NCI-H82 treated with DMSO at 0.1 percent for 48 hours (cell line): ENCODE measurements at regions not wholly inside any gene's neighbourhood (a gene's known extent, or its start where the extent isn't known, plus 50 kb on each side); places are given as distances from the start of the nearest gene placed in this dataset.
"Not testable (repeated sequence)": the region's sequence is repeated elsewhere in the genome, so short reads cannot be mapped to it uniquely, and the experiment has no call there.

Experiments
- DNase-seq: peaks from one replicate; lab custom pipeline; 2025; ENCODE audit not compliant: unreplicated experiment; lab: John Stamatoyannopoulos, UW

DNA sequence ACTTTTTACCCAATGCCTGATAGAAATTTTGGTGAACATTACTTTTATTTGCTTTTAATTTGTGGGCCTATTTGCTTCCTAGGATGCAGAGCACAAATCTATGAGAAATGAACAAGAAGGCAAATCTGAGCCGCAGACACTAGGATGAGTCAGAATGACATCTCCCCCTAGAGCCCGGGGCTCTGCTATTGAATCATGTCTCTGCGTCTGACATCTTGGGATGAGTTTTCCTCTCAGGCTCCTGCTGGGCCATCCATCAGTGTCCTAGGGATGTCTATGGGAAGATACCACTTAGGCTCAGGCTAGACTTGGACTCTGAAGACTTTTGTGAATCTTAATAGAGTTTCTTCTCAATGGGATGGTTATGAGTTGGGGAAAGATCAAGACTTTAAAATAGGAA is 157.3 kb upstream of the MTPN start:
- no peak for DNase-seq

GRCh38 chr7:136133551-136133950 is 156.4 kb upstream of the MTPN start:
- no peak for DNase-seq

GRCh38 chr7:136131304-136131630 is 154.1 kb upstream of the MTPN start:
- DNase-seq, result no peak

- DNase-seq, result no peak
Observed at GRCh38 chr7:136130511-136131303, 153.5 kb upstream of the MTPN start.

DNA sequence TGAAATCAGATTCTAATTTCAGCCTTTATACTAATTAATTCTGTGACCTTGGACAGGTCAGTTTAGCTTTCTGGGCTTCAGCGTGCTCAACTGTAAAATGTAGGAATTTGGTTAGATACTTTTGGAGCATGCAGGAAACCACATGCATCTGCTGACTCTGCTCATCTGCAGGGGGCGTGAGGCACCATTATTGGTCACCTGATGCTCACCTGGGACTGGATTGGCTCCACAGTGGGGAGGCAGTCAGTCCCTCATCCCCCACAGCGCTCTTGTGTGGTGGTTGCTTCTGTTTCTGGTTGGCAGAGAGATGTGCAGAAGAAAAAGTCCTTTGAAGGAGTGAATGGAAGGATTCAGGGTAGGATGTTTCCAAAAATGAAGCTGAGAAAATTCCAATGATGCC is 150.9 kb upstream of the MTPN start:
- DNase-seq, result no peak

- DNase-seq, result no peak
Observed at GRCh38 chr7:136123352-136123751, 146.2 kb upstream of the MTPN start.

GRCh38 chr7:136122026-136122425 is 144.9 kb upstream of the MTPN start:
- no peak for DNase-seq

GRCh38 chr7:136117539-136117938 is 140.4 kb upstream of the MTPN start:
- no peak for DNase-seq

DNA sequence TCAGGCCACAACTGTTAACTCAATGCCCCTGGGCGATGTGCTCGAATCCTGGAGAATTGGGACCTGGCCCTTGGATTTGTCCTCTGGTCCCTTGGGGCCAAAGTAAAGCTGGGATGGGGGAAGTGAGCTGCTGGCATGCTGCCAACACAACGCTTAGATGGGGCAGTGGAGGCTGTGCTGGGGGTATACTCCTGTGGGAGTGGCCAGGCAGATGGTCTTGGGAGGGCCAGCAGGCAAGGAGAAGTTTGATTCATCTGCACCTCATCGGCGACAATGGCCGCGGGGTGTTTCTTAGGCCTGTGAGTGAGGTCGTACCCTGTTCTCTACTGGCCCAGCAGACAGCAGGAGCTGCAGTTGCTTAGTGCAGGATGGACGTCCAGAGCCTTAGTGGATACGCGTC is 139.0 kb upstream of the MTPN start:
- DNase-seq, result peak; percentile 19

DNA sequence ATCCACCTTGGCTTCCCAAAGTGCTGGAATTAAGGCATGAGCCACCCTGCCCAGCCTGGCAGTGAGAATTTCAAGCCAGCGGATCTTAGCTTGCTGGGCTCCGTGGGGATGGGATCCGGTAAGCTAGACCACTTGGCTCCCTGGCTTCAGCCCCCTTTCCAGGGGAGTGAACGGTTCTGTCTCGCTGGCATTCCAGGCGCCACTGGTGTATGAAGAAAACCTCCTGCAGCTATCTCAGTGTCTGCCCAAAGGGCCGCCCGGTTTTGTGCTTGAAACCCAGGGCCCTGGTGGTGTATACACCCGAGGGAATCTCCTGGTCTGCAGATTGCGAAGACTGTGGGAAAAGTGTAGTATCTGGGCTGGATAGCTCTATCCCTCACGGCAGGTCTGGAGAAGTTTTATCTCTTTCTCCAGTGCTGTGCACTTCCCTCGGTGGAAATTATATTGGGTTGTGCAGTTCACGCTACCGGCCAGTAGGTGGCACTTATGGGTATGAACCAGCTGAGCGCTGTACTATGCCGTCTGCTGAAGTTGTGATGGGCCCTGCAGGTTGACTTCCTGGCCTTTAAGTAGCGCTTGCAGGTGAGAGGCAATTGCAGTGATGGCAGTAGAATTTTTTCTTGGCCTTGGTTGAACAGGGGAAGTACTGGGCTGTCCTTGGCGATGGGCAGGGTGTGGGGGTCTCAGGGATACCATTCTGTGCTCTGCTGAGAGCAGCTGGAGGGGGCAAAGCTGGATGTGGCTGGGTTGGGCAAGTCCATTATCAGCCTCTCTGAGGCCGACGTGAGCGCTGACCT is 138.0 kb upstream of the MTPN start:
- DNase-seq, result no peak

- not testable (repeated sequence) for DNase-seq
Observed at GRCh38 chr7:136114467-136114866, 137.3 kb upstream of the MTPN start.

DNA sequence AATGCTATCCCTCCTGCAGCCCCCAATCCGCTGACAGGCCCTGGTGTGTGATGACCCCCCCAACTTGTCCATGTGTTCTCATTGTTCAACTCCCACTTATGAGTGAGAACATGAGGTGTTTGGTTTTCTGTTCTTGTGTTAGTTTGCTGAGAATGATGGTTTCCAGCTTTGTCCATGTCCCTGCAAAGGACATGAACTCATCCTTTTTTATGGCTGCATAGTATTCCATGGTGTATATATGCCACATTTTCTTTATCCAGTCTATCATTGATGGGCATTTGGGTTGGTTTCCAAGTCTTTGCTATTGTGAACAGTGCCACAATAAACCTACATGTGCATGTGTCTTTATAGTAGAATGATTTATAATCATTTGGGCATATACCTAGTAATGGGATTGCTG is 131.9 kb upstream of the MTPN start:
- DNase-seq, result not testable (repeated sequence)

- no peak for DNase-seq
Observed at GRCh38 chr7:136105191-136105590, 128.0 kb upstream of the MTPN start.

DNA sequence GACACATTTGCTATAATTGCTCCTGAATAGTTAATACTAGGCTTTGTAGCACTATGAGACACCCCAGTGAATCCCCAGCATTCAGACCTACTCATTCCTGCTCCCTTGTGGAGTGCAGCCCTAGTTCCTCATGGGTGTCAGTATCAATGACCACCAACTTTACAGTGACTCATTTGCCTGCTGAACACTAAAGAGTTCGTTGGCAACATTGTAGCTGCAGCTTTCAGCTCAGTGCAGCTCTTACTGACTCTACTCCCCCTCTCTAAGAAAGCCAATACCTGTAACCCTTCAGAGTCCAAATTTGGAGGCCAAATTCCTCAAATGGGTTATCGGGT is 127.1 kb upstream of the MTPN start:
- DNase-seq, result no peak

GRCh38 chr7:136103545-136104268 is 126.5 kb upstream of the MTPN start:
- DNase-seq, result no peak

- no peak for DNase-seq
Observed at GRCh38 chr7:136102881-136103280, 125.7 kb upstream of the MTPN start.

DNA sequence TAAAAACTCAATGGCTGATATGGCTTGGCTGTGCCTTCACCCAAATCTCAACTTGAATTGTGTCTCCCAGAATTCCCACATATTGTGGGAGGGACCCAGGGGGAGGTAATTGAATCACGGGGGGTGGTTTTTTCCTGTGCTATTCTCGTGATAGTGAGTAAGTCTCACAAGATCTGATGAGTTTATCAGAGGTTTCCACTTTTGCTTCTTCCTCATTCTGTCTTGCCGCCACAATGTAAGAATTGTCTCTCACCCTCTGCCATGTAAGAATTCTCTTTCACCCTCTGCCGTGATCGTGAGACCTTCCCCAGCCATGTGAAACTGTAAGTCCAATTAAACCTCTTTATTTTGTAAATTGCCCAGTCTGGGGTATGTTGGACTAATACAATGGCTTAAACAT is 115.6 kb upstream of the MTPN start:
- DNase-seq, result not testable (repeated sequence)

DNA sequence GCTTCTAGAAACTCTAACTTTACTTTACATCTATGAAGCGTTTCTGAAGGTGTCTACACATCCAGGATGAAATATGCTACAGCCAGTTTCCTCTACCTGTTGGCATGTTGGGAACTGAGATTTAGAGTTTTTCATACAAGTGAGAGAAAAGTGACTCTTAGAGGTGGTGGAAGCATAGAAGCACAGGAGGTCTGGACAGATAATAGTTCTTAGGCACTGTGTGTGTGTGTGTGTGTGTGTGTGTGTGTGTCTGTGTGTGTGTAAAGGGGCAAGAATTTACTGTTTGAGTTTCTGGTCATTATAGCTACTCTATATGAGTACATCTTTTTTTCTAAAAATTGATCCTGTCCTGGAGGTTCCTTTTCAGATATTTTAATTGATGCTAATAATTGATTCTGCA is 110.7 kb upstream of the MTPN start:
- DNase-seq, result no peak

DNA sequence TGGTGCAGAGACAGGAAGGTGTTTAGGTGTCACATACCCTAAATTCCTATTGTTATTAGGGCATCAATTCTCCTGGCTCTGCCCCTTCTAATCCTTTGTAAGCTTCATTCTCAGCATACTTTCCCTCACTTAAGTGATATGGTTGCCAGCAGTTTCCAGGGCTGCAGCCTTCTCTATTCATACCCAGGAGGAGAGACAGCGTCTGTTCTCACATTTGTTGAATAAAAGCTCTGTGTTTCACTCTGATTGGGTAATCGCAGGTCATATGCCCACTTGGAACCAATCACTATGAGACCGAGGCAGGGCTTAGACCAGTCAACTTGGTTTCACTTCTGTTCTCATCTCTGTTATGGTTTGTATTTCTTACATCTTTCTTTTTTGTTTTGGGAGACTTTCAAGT is 109.6 kb upstream of the MTPN start:
- DNase-seq, result no peak

GRCh38 chr7:136079934-136080333 is 102.8 kb upstream of the MTPN start:
- DNase-seq, result no peak

GRCh38 chr7:136079478-136079892 is 102.3 kb upstream of the MTPN start:
- no peak for DNase-seq

- no peak for DNase-seq
Observed at GRCh38 chr7:136079066-136079465, 101.9 kb upstream of the MTPN start.
